Trophoblast cell (in vitro differentiated cells and primary cell): ENCODE measurements at regions not wholly inside any gene's neighbourhood (a gene's known extent, or its start where the extent isn't known, plus 50 kb on each side); places are given as distances from the start of the nearest gene placed in this dataset.

ENCODE experiments used
- DNase-seq, 2 donors: peaks; one replicate each; pipeline ENCODE4 v3.0.0-alpha.2; 2016
- H2AFZ ChIP-seq: 2 replicates; pipeline ENCODE4 v1.6.1; 2013; ENCODE audit warnings: low read length, moderate library complexity, mild to moderate bottlenecking; ENCODE audit not compliant: insufficient read depth, poor library complexity
- H2AK5ac ChIP-seq: 2 replicates; pipeline ENCODE4 v1.6.1; 2013; ENCODE audit warnings: mild to moderate bottlenecking, low read length
- H2BK120ac ChIP-seq: 2 replicates; pipeline ENCODE4 v1.6.1; 2013; ENCODE audit warnings: low read length, mild to moderate bottlenecking, moderate library complexity; ENCODE audit not compliant: insufficient read depth, poor library complexity
- H2BK12ac ChIP-seq: 2 replicates; pipeline ENCODE4 v1.6.1; 2013; ENCODE audit warnings: mild to moderate bottlenecking, low read length, moderate library complexity
- H2BK5ac ChIP-seq: 2 replicates; pipeline ENCODE4 v1.6.1; 2013; ENCODE audit warnings: low read length, low read depth, moderate library complexity, mild to moderate bottlenecking; ENCODE audit not compliant: poor library complexity
- H3K14ac ChIP-seq: 2 replicates; pipeline ENCODE4 v1.6.1; 2013; ENCODE audit warnings: mild to moderate bottlenecking, low read length
- H3K18ac ChIP-seq: 2 replicates; pipeline ENCODE4 v1.6.1; 2013; ENCODE audit warnings: mild to moderate bottlenecking, low read length
- H3K23ac ChIP-seq: 2 replicates; pipeline ENCODE4 v1.6.1; 2013; ENCODE audit warnings: low read length
- H3K27ac ChIP-seq: 2 replicates; pipeline ENCODE4 v1.5.1; 2013; ENCODE audit warnings: low read depth, mild to moderate bottlenecking, inconsistent platforms, low read length, moderate library complexity
- H3K27me3 ChIP-seq: 2 replicates; pipeline ENCODE4 v1.6.1; 2013; ENCODE audit warnings: inconsistent platforms, mild to moderate bottlenecking, low read length, moderate library complexity; ENCODE audit not compliant: insufficient read depth
- H3K36me3 ChIP-seq, 2 experiments: 1 replicate in 1 of 2; 2 replicates in 1 of 2; pipeline ENCODE4 v1.6.1; 2013; ENCODE audit warnings: low read length in 2 of 2, mild to moderate bottlenecking in 2 of 2, moderate library complexity in 1 of 2; ENCODE audit not compliant: insufficient read depth in 2 of 2, control insufficient read depth in 1 of 2
- H3K4ac ChIP-seq: 2 replicates; pipeline ENCODE4 v1.6.1; 2013; ENCODE audit warnings: low read depth, mild to moderate bottlenecking, low read length, moderate library complexity
- H3K4me1 ChIP-seq, 2 experiments: 1 replicate in 1 of 2; 2 replicates in 1 of 2; pipeline ENCODE4 v1.6.1; 2013; ENCODE audit warnings: low read length in 2 of 2, mild to moderate bottlenecking in 2 of 2, moderate library complexity in 1 of 2; ENCODE audit not compliant: insufficient read depth in 2 of 2, control insufficient read depth in 1 of 2
- H3K4me2 ChIP-seq: 2 replicates; pipeline ENCODE4 v1.6.1; 2013; ENCODE audit warnings: inconsistent platforms, mild to moderate bottlenecking, low read length, moderate library complexity
- H3K4me3 ChIP-seq: 2 replicates; pipeline ENCODE4 v1.5.1; 2013; ENCODE audit warnings: mild to moderate bottlenecking, low read depth, low read length, inconsistent platforms
- H3K79me1 ChIP-seq: one replicate; pipeline ENCODE4 v1.6.1; 2013; ENCODE audit warnings: low read length
- H3K79me2 ChIP-seq: 2 replicates; pipeline ENCODE4 v1.6.1; 2013; ENCODE audit warnings: low read length, mild to moderate bottlenecking; ENCODE audit not compliant: control insufficient read depth, insufficient read depth, poor library complexity
- H3K9ac ChIP-seq: 2 replicates; pipeline ENCODE4 v1.6.1; 2013; ENCODE audit warnings: mild to moderate bottlenecking, low read length
- H3K9me3 ChIP-seq: 2 replicates; pipeline ENCODE4 v1.6.1; 2013; ENCODE audit warnings: low read depth, mild to moderate bottlenecking, control low read depth, inconsistent platforms, low read length; ENCODE audit not compliant: insufficient read depth
- H4K12ac ChIP-seq: 2 replicates; pipeline ENCODE4 v1.6.1; 2013; ENCODE audit warnings: low read depth, mild to moderate bottlenecking, low read length, moderate library complexity
- H4K8ac ChIP-seq: 2 replicates; pipeline ENCODE4 v1.6.1; 2013; ENCODE audit warnings: low read depth, mild to moderate bottlenecking, low read length, moderate library complexity
- H4K91ac ChIP-seq: one replicate; pipeline ENCODE4 v1.6.1; 2013; ENCODE audit warnings: low read depth, mild to moderate bottlenecking, low read length, moderate library complexity
- WGBS: extraction: QIAGEN DNeasy Blood & Tissue Kit; methylation state at CpG from one replicate; pipeline ENCODE4 v1.1.7; 2013; ENCODE audit warnings: missing lambda C conversion rate; ENCODE audit not compliant: insufficient read length, insufficient coverage; ENCODE audit errors: extremely low coverage; 5-methylcytosine and 5-hydroxymethylcytosine counted together

DNA sequence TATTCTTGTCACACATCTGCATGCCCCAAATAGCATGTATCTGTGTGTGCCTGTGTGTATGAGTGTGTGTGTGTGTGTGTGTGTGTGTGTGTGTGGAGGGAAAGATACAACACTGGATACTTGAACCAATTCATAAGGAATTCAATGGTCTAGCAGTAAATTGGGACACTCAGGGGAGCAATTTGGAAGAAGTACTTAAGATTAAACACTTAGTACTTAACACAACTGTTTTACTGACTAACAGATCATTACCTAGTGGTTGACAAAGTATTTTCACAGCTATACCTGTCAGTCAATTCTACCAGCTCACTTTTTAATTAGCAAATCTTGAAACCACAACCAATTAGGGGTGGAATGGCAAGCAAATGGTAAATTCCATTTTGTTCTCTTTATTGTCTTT lies 1024.1 kb downstream of the TMEM182 start:
- Histone ChIP-seq H3K79me1 (no peaks in the 10 kb centered on the region), H4K91ac (no peak overlapping the region), H3K27me3 (no peaks in the 10 kb centered on the region), H4K8ac (no peak overlapping the region), H3K18ac (no peak overlapping the region), H3K14ac (no peak overlapping the region), H3K79me2 (no peaks in the 10 kb centered on the region), H3K9ac (no peak overlapping the region), H2BK12ac (no peak overlapping the region), H3K4ac (no peak overlapping the region), H3K4me1 (peaks cover 2% of the 10 kb centered on the region in 2 experiments), H2BK120ac (no peak overlapping the region), H3K36me3 (no peaks in the 10 kb centered on the region), H3K4me3 (no peak overlapping the region), H3K4me2 (no peak overlapping the region), H2AFZ (no peak overlapping the region), H2BK5ac (no peak overlapping the region), H2AK5ac (no peak overlapping the region), H3K9me3 (no peaks in the 10 kb centered on the region), H3K27ac (no peak overlapping the region), H4K12ac (no peak overlapping the region), H3K23ac (no peak overlapping the region)
- DNase-seq = no peak

DNA sequence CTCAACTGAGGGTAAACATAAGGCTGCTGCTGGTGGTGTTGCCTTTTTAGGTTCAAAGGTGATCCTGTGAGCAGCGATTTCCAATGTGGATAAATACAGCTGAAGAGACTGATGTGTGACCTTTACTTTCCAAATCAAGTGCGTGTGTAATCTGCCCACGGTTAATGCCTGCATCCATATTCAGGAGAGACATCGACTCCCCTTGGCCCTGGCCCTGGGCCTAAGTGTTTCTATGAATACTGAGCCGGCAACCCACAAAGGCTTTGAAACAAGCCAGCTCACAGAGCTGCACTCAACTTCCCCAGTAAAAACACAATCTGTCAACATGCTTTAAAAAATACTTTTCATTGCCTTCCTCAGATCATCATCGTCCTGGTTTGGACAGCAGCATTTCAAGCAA lies 1026.6 kb downstream of the TMEM182 start:
- H3K14ac ChIP-seq = no peak overlapping the region
- H3K36me3 ChIP-seq = no peaks in the 10 kb centered on the region
- no CpG with 5 or more reads among the region's 6 CpGs for WGBS
- H3K4ac ChIP-seq = no peak overlapping the region
- no peak overlapping the region for H2AFZ ChIP-seq
- H3K27me3 ChIP-seq = no peaks in the 10 kb centered on the region
- H2BK5ac ChIP-seq = no peak overlapping the region
- no peak overlapping the region for H4K8ac ChIP-seq
- H3K4me1 ChIP-seq = peaks cover 2% of the 10 kb centered on the region in 2 experiments
- no peak overlapping the region for H2BK120ac ChIP-seq
- no peak overlapping the region for H4K12ac ChIP-seq
- H3K4me2 ChIP-seq = no peak overlapping the region
- H4K91ac ChIP-seq = no peak overlapping the region
- H2BK12ac ChIP-seq = no peak overlapping the region
- no peak overlapping the region for H3K18ac ChIP-seq
- no peak overlapping the region for H3K27ac ChIP-seq
- no peak for DNase-seq
- no peak overlapping the region for H2AK5ac ChIP-seq
- no peaks in the 10 kb centered on the region for H3K9me3 ChIP-seq
- no peak overlapping the region for H3K4me3 ChIP-seq
- H3K9ac ChIP-seq = no peak overlapping the region
- no peaks in the 10 kb centered on the region for H3K79me1 ChIP-seq
- no peak overlapping the region for H3K23ac ChIP-seq
- no peaks in the 10 kb centered on the region for H3K79me2 ChIP-seq

DNA sequence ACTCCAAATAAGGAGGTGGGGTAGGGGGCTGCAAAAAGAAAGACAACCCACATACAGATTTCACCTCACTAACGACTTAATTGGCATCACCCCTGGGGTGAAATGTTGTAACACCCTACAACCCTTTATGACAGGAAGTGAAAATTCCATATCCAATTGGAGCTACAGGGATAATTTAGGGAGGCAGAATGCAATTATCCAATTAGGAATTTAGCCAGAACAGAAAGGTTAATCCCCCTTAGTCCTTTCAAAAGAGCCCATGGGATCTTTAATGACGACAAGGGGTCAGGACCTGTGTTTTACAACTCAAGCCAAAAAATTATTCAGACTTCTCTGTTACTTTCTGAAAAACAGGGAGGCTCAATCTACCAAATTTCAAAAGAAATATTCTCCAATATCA lies 1027.1 kb downstream of the TMEM182 start:
- no peak overlapping the region for H3K23ac ChIP-seq
- H3K9ac ChIP-seq = no peak overlapping the region
- no peaks in the 10 kb centered on the region for H3K79me2 ChIP-seq
- DNase-seq = no peak
- H3K9me3 ChIP-seq = peaks cover 2% of the 10 kb centered on the region
- no peak overlapping the region for H4K91ac ChIP-seq
- H3K4me2 ChIP-seq = no peak overlapping the region
- H4K12ac ChIP-seq = no peak overlapping the region
- peaks cover 2% of the 10 kb centered on the region in 2 experiments for H3K4me1 ChIP-seq
- no peak overlapping the region for H2AK5ac ChIP-seq
- no peak overlapping the region for H2BK5ac ChIP-seq
- H3K36me3 ChIP-seq = no peaks in the 10 kb centered on the region
- H3K79me1 ChIP-seq = no peaks in the 10 kb centered on the region
- H2AFZ ChIP-seq = no peak overlapping the region
- no peak overlapping the region for H3K4ac ChIP-seq
- no peak overlapping the region for H3K14ac ChIP-seq
- H4K8ac ChIP-seq = no peak overlapping the region
- H2BK120ac ChIP-seq = no peak overlapping the region
- no peak overlapping the region for H3K27ac ChIP-seq
- no peaks in the 10 kb centered on the region for H3K27me3 ChIP-seq
- no peak overlapping the region for H3K4me3 ChIP-seq
- no peak overlapping the region for H2BK12ac ChIP-seq
- WGBS = no CpG with 5 or more reads among the region's 2 CpGs
- H3K18ac ChIP-seq = no peak overlapping the region

DNA sequence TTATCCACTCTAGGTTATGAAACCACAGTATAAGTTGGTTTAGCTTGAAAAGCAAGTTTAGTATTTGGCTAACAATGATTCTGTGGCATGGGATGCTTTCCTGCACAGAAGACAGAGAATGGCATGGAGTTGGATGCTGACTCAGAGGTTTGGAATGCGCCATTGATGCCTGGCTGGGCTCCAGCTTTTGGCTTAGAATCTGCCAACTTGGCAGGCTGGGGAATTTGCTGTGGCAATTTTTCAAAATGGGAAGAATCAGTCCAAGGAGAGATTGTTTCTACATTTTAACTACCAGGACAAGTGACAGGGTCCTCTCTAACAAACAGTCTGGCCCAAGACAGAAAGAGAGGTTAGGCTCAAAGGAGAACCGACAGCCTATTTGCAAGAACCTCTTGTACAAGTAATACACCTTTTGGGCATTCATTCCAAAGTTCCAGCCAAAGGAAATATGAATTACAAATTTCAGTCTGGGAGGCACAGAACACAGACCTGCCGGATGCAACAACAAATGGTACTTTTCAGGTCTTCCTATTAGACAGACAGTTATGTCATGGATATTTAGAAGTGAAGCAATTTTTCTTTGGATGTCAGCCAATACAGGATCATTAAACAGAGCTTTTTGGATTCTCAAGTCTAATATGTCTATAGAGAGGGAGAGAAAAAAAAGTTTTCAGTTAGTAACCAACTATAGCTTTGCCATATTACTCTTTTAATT lies 1027.7 kb downstream of the TMEM182 start:
- Histone ChIP-seq H2AK5ac (no peak overlapping the region), H3K27me3 (no peaks in the 10 kb centered on the region), H3K14ac (no peak overlapping the region), H2BK5ac (no peak overlapping the region), H3K18ac (no peak overlapping the region), H2BK12ac (no peak overlapping the region), H3K4ac (no peak overlapping the region), H4K12ac (no peak overlapping the region), H2AFZ (no peak overlapping the region), H3K79me2 (no peaks in the 10 kb centered on the region), H3K4me2 (no peak overlapping the region), H3K9me3 (peaks cover 3% of the 10 kb centered on the region), H3K79me1 (no peaks in the 10 kb centered on the region), H3K4me1 (peaks cover 2% of the 10 kb centered on the region in 2 experiments), H3K27ac (no peak overlapping the region), H3K23ac (no peak overlapping the region), H4K8ac (no peak overlapping the region), H2BK120ac (no peak overlapping the region), H3K4me3 (no peak overlapping the region), H3K9ac (no peak overlapping the region), H4K91ac (no peak overlapping the region), H3K36me3 (no peaks in the 10 kb centered on the region)
- DNase-seq = peak in 1 of 2 donors; percentile 10
- no CpG with 5 or more reads among the region's 3 CpGs for WGBS
